ENCODE measurements at regions not wholly inside any gene's neighbourhood (a gene's known extent, or its start where the extent isn't known, plus 50 kb on each side); places are given as distances from the start of the nearest gene placed in this dataset.
"Not testable (repeated sequence)": the region's sequence is repeated elsewhere in the genome, so short reads cannot be mapped to it uniquely, and the experiment has no call there.

- H3K4me1 ChIP-seq (ENCODE audit: low read depth, poor library complexity, severe bottlenecking): no peaks in the 10 kb centered on the region
- no peaks in the 10 kb centered on the region for H3K79me2 ChIP-seq (ENCODE audit: insufficient read depth, low read depth)
- no peak overlapping the region for H3K9ac ChIP-seq
- no peaks in the 10 kb centered on the region for H4K20me1 ChIP-seq (ENCODE audit: insufficient read depth)
- H3K36me3 ChIP-seq (ENCODE audit: insufficient read depth): no peaks in the 10 kb centered on the region
- H3K27me3 ChIP-seq (ENCODE audit: insufficient read depth, low read depth): no peaks in the 10 kb centered on the region
- no peak overlapping the region for H3K4me2 ChIP-seq
- TF ChIP-seq CTCF (conservative IDR thresholded peaks at IDR 0.05; ENCODE audit: low read depth, low read length): no peak
- no peak overlapping the region for H3K27ac ChIP-seq
- H3K4me3 ChIP-seq (IDR thresholded peaks at IDR 0.05; ENCODE audit: insufficient read depth, low read depth, low read length): no peak overlapping the region
- no peak overlapping the region for H2AFZ ChIP-seq (ENCODE audit: low read depth)
Observed at GRCh38 chr4:38534344-38535045, 129.5 kb upstream of the KLF3 start.

GRCh38 chr4:38535071-38535470 lies 128.9 kb upstream of the KLF3 start:
- not testable (repeated sequence) for H3K79me2 ChIP-seq (ENCODE audit: insufficient read depth, low read depth)

GRCh38 chr4:38535717-38536116 lies 128.3 kb upstream of the KLF3 start:
- Histone ChIP-seq H3K27me3 (ENCODE audit: insufficient read depth, low read depth) (no peaks in the 10 kb centered on the region), H4K20me1 (ENCODE audit: insufficient read depth) (no peaks in the 10 kb centered on the region), H3K4me2 (no peak overlapping the region), H3K27ac (no peak overlapping the region), H3K4me1 (ENCODE audit: low read depth, poor library complexity, severe bottlenecking) (no peaks in the 10 kb centered on the region), H3K79me2 (ENCODE audit: insufficient read depth, low read depth) (no peaks in the 10 kb centered on the region), H2AFZ (ENCODE audit: low read depth) (no peak overlapping the region), H3K36me3 (ENCODE audit: insufficient read depth) (no peaks in the 10 kb centered on the region), H3K9ac (no peak overlapping the region), H3K4me3 (IDR thresholded peaks at IDR 0.05; ENCODE audit: insufficient read depth, low read depth, low read length) (no peak overlapping the region)
- no peak for TF ChIP-seq CTCF (conservative IDR thresholded peaks at IDR 0.05; ENCODE audit: low read depth, low read length)

More at GRCh38 chr4:38535071-38535470, 128.9 kb upstream of the KLF3 start:
- H4K20me1 ChIP-seq (ENCODE audit: insufficient read depth); H3K4me2 ChIP-seq; H2AFZ ChIP-seq (ENCODE audit: low read depth); H3K36me3 ChIP-seq (ENCODE audit: insufficient read depth); H3K27me3 ChIP-seq (ENCODE audit: insufficient read depth, low read depth); H3K4me3 ChIP-seq (IDR thresholded peaks at IDR 0.05; ENCODE audit: insufficient read depth, low read depth, low read length); H3K27ac ChIP-seq; H3K9ac ChIP-seq; H3K4me1 ChIP-seq (ENCODE audit: low read depth, poor library complexity, severe bottlenecking): not testable (repeated sequence)

- Histone ChIP-seq H3K36me3 (ENCODE audit: insufficient read depth) (no peaks in the 10 kb centered on the region), H3K27ac (no peak overlapping the region), H3K4me1 (ENCODE audit: low read depth, poor library complexity, severe bottlenecking) (no peaks in the 10 kb centered on the region), H4K20me1 (ENCODE audit: insufficient read depth) (no peaks in the 10 kb centered on the region), H2AFZ (ENCODE audit: low read depth) (no peak overlapping the region), H3K27me3 (ENCODE audit: insufficient read depth, low read depth) (no peaks in the 10 kb centered on the region), H3K79me2 (ENCODE audit: insufficient read depth, low read depth) (no peaks in the 10 kb centered on the region), H3K4me3 (IDR thresholded peaks at IDR 0.05; ENCODE audit: insufficient read depth, low read depth, low read length) (no peak overlapping the region), H3K9ac (no peak overlapping the region), H3K4me2 (no peak overlapping the region)
- TF ChIP-seq CTCF (conservative IDR thresholded peaks at IDR 0.05; ENCODE audit: low read depth, low read length): no peak
Observed at GRCh38 chr4:38536716-38537115, 127.3 kb upstream of the KLF3 start.

GRCh38 chr4:38537666-38538065 lies 126.3 kb upstream of the KLF3 start:
- Histone ChIP-seq H3K79me2 (ENCODE audit: insufficient read depth, low read depth) (no peaks in the 10 kb centered on the region), H3K4me1 (ENCODE audit: low read depth, poor library complexity, severe bottlenecking) (no peaks in the 10 kb centered on the region), H3K27ac (no peak overlapping the region), H2AFZ (ENCODE audit: low read depth) (no peak overlapping the region), H3K4me2 (no peak overlapping the region), H4K20me1 (ENCODE audit: insufficient read depth) (no peaks in the 10 kb centered on the region), H3K9ac (no peak overlapping the region), H3K36me3 (ENCODE audit: insufficient read depth) (no peaks in the 10 kb centered on the region), H3K27me3 (ENCODE audit: insufficient read depth, low read depth) (no peaks in the 10 kb centered on the region), H3K4me3 (IDR thresholded peaks at IDR 0.05; ENCODE audit: insufficient read depth, low read depth, low read length) (no peak overlapping the region)
- no peak for TF ChIP-seq CTCF (conservative IDR thresholded peaks at IDR 0.05; ENCODE audit: low read depth, low read length)

Measured in KMS-11 (cell line).